ENCODE measurements at regions not wholly inside any gene's neighbourhood (a gene's known extent, or its start where the extent isn't known, plus 50 kb on each side); places are given as distances from the start of the nearest gene placed in this dataset.

GRCh38 chr3:40817017-40817416 is 292.3 kb downstream of the ZNF621 start:
- no peak for TF ChIP-seq CTCF (IDR thresholded peaks at IDR 0.05; ENCODE audit: control extremely low read depth, extremely low read depth)
- no peak overlapping the region for H3K4me3 ChIP-seq
- no peaks in the 10 kb centered on the region for H3K4me1 ChIP-seq (ENCODE audit: control insufficient read depth in 5 of 5, insufficient read depth in 5 of 5, low read length in 5 of 5)
- no peaks in the 10 kb centered on the region for H3K27me3 ChIP-seq (ENCODE audit: control insufficient read depth in 3 of 3, insufficient read depth in 3 of 3, low read length in 2 of 3)
- DNase-seq: no peak
- H3K9ac ChIP-seq (ENCODE audit: insufficient read depth in 1 of 2, low read length in 2 of 2): no peak overlapping the region
- H3K9me3 ChIP-seq (ENCODE audit: control insufficient read depth in 4 of 4, insufficient read depth in 3 of 4, low read length in 3 of 4): no peaks in the 10 kb centered on the region
- H3K27ac ChIP-seq (ENCODE audit: low read depth in 1 of 2, low read length in 1 of 2): no peak overlapping the region
- H3K36me3 ChIP-seq (ENCODE audit: control insufficient read depth in 4 of 4, insufficient read depth in 4 of 4, low read length in 4 of 4): no peaks in the 10 kb centered on the region
- no peak for ATAC-seq (ENCODE audit: insufficient read depth, low FRiP score)

GRCh38 chr3:40821315-40821714 is 296.6 kb downstream of the ZNF621 start:
- ATAC-seq (ENCODE audit: insufficient read depth, low FRiP score) (no peak), DNase-seq (no peak)
- Histone ChIP-seq H3K9me3 (ENCODE audit: control insufficient read depth in 4 of 4, insufficient read depth in 3 of 4, low read length in 3 of 4) (no peaks in the 10 kb centered on the region), H3K27me3 (ENCODE audit: control insufficient read depth in 3 of 3, insufficient read depth in 3 of 3, low read length in 2 of 3) (no peaks in the 10 kb centered on the region), H3K4me1 (ENCODE audit: control insufficient read depth in 5 of 5, insufficient read depth in 5 of 5, low read length in 5 of 5) (no peaks in the 10 kb centered on the region), H3K27ac (ENCODE audit: low read depth in 1 of 2, low read length in 1 of 2) (no peak overlapping the region), H3K9ac (ENCODE audit: insufficient read depth in 1 of 2, low read length in 2 of 2) (no peak overlapping the region), H3K4me3 (no peak overlapping the region), H3K36me3 (ENCODE audit: control insufficient read depth in 4 of 4, insufficient read depth in 4 of 4, low read length in 4 of 4) (no peaks in the 10 kb centered on the region)
- no peak for TF ChIP-seq CTCF (IDR thresholded peaks at IDR 0.05; ENCODE audit: control extremely low read depth, extremely low read depth)
- 52 to 68% methylated on average over 1 of the region's 1 CpG for WGBS, 2 donors

GRCh38 chr3:40827226-40827625 is 302.5 kb downstream of the ZNF621 start:
- 77 to 85% methylated on average over 3 of the region's 3 CpGs for WGBS, 2 donors
- ATAC-seq (ENCODE audit: insufficient read depth, low FRiP score) (no peak), DNase-seq (no peak)

More at GRCh38 chr3:40827226-40827625, 302.5 kb downstream of the ZNF621 start:
- no peak overlapping the region for H3K4me3 ChIP-seq
- H3K36me3 ChIP-seq (ENCODE audit: control insufficient read depth in 4 of 4, insufficient read depth in 4 of 4, low read length in 4 of 4): no peaks in the 10 kb centered on the region
- no peaks in the 10 kb centered on the region for H3K27me3 ChIP-seq (ENCODE audit: control insufficient read depth in 3 of 3, insufficient read depth in 3 of 3, low read length in 2 of 3)
- H3K9ac ChIP-seq (ENCODE audit: insufficient read depth in 1 of 2, low read length in 2 of 2): no peak overlapping the region
- TF ChIP-seq CTCF (IDR thresholded peaks at IDR 0.05; ENCODE audit: control extremely low read depth, extremely low read depth): no peak
- no peaks in the 10 kb centered on the region for H3K9me3 ChIP-seq (ENCODE audit: control insufficient read depth in 4 of 4, insufficient read depth in 3 of 4, low read length in 3 of 4)
- no peak overlapping the region for H3K27ac ChIP-seq (ENCODE audit: low read depth in 1 of 2, low read length in 1 of 2)
- peaks cover 0 to 2% (median 0%) of the 10 kb centered on the region in 5 donors for H3K4me1 ChIP-seq (ENCODE audit: control insufficient read depth in 5 of 5, insufficient read depth in 5 of 5, low read length in 5 of 5)

Data from lung (tissue), 11 donors.